GM21786 (cell line): ENCODE measurements at regions not wholly inside any gene's neighbourhood (a gene's known extent, or its start where the extent isn't known, plus 50 kb on each side); places are given as distances from the start of the nearest gene placed in this dataset.

Source experiments
- ATAC-seq: cut with Tn5 transposase; IDR thresholded peaks from one replicate; pipeline ENCODE4 v1.9.1; 2021; ENCODE audit not compliant: unreplicated experiment

- no peak for ATAC-seq
Observed at GRCh38 chr1:213669964-213670691, 317.6 kb upstream of the PROX1 start.

GRCh38 chr1:213670692-213671023, 317.1 kb upstream of the PROX1 start:
- ATAC-seq = no peak

GRCh38 chr1:213675043-213675442, 312.7 kb upstream of the PROX1 start:
- ATAC-seq = no peak

- ATAC-seq = no peak
Observed at GRCh38 chr1:213676736-213677135, 311.0 kb upstream of the PROX1 start.

GRCh38 chr1:213678348-213678747, 309.4 kb upstream of the PROX1 start:
- no peak for ATAC-seq

- ATAC-seq = no peak
Observed at GRCh38 chr1:213678753-213679152, 309.0 kb upstream of the PROX1 start.

GRCh38 chr1:213679153-213679552, 308.6 kb upstream of the PROX1 start:
- no peak for ATAC-seq

- ATAC-seq = no peak
Observed at GRCh38 chr1:213680677-213681325, 307.0 kb upstream of the PROX1 start.

- ATAC-seq = no peak
Observed at GRCh38 chr1:213681788-213682340, 305.9 kb upstream of the PROX1 start.

GRCh38 chr1:213683529-213683928, 304.2 kb upstream of the PROX1 start:
- ATAC-seq = no peak

- no peak for ATAC-seq
Observed at GRCh38 chr1:213684454-213684853, 303.3 kb upstream of the PROX1 start.

- no peak for ATAC-seq
Observed at GRCh38 chr1:213685992-213686582, 301.7 kb upstream of the PROX1 start.

GRCh38 chr1:213686983-213687382, 300.8 kb upstream of the PROX1 start:
- no peak for ATAC-seq

- no peak for ATAC-seq
Observed at GRCh38 chr1:213687832-213688231, 299.9 kb upstream of the PROX1 start.

- ATAC-seq = no peak
Observed at GRCh38 chr1:213688655-213689054, 299.1 kb upstream of the PROX1 start.

GRCh38 chr1:213689260-213689659, 298.5 kb upstream of the PROX1 start:
- no peak for ATAC-seq

GRCh38 chr1:213690341-213690917, 297.3 kb upstream of the PROX1 start:
- ATAC-seq = no peak

- no peak for ATAC-seq
Observed at GRCh38 chr1:213692321-213692720, 295.5 kb upstream of the PROX1 start.

GRCh38 chr1:213693864-213694263, 293.9 kb upstream of the PROX1 start:
- ATAC-seq = no peak

GRCh38 chr1:213697192-213697802, 290.5 kb upstream of the PROX1 start:
- no peak for ATAC-seq

- ATAC-seq = no peak
Observed at GRCh38 chr1:213698092-213698702, 289.6 kb upstream of the PROX1 start.
